ENCODE measurements at regions not wholly inside any gene's neighbourhood (a gene's known extent, or its start where the extent isn't known, plus 50 kb on each side); places are given as distances from the start of the nearest gene placed in this dataset.
A peak's percentile ranks its signal among the peaks of the same experiment; 100 is the strongest.

- Mint-ChIP-seq H3K27me3 (peaks cover 0 to 2% (median 0%) of the 10 kb centered on the region in 5 donors), H3K9me3 (peaks cover 0 to 10% (median 6%) of the 10 kb centered on the region in 9 donors), H3K4me3 (no peak overlapping the region), H3K27ac (no peak overlapping the region), H3K4me1 (peaks cover 0 to 7% (median 3%) of the 10 kb centered on the region in 4 donors), H3K36me3 (peaks cover 19 to 56% (median 33%) of the 10 kb centered on the region in 3 donors)
- POLR2A ChIA-PET: no interaction called here
- no peak for DNase-seq
- no peak for ATAC-seq
Measured at GRCh38 chr13:74409551-74409950, 275.3 kb upstream of the KLF12 start.

GRCh38 chr13:74406420-74406819 lies 272.2 kb upstream of the KLF12 start:
- peak overlapping the region in 1 of 10 donors; percentile 8 for H3K4me3 Mint-ChIP-seq
- peaks cover 0 to 12% (median 3%) of the 10 kb centered on the region in 4 donors for H3K4me1 Mint-ChIP-seq
- DNase-seq (no peak), ATAC-seq (no peak)
- POLR2A ChIA-PET: no interaction called here
- peaks cover 0 to 11% (median 6%) of the 10 kb centered on the region in 9 donors for H3K9me3 Mint-ChIP-seq
- no peak overlapping the region for H3K27ac Mint-ChIP-seq
- H3K36me3 Mint-ChIP-seq: peaks cover 20 to 67% (median 41%) of the 10 kb centered on the region in 3 donors
- peaks cover 0 to 2% (median 0%) of the 10 kb centered on the region in 5 donors for H3K27me3 Mint-ChIP-seq

DNA sequence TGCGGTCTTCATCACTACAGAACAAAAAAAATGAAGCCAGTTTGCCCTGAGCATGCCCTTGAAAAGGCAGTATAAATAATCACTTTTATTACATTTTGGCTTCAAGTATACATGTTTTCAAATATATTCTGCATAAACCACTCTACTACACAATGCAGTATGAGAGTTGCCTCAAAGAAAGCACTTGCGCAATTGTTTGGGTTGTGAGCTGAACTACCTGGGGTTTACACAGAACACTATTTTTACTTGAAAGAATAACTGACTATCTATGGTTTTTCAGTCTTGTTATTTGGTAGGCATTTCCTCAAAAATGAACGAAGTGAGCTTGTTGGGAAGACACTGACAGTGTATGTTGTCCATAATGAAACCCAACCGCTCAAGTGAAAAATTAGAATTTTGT lies 264.4 kb upstream of the KLF12 start:
- peaks cover 0 to 12% (median 4%) of the 10 kb centered on the region in 9 donors for H3K9me3 Mint-ChIP-seq
- POLR2A ChIA-PET: no interaction called here
- H3K27ac Mint-ChIP-seq: no peak overlapping the region
- DNase-seq (no peak), ATAC-seq (no peak)
- H3K4me1 Mint-ChIP-seq: peaks cover 0 to 8% (median 0%) of the 10 kb centered on the region in 4 donors
- H3K27me3 Mint-ChIP-seq: no peaks in the 10 kb centered on the region
- peaks cover 16 to 36% (median 18%) of the 10 kb centered on the region in 3 donors for H3K36me3 Mint-ChIP-seq
- no peak overlapping the region for H3K4me3 Mint-ChIP-seq

- Mint-ChIP-seq H3K27ac (no peak overlapping the region), H3K9me3 (peaks cover 6 to 40% (median 19%) of the 10 kb centered on the region in 9 donors), H3K36me3 (peaks cover 34 to 59% (median 52%) of the 10 kb centered on the region in 3 donors), H3K4me3 (no peak overlapping the region), H3K27me3 (peaks cover 0 to 2% (median 0%) of the 10 kb centered on the region in 5 donors), H3K4me1 (peaks cover 0 to 8% (median under 1%) of the 10 kb centered on the region in 4 donors)
- ATAC-seq: no peak
- no peak for DNase-seq
- POLR2A ChIA-PET: no interaction called here
Measured at GRCh38 chr13:74389056-74389455, 254.9 kb upstream of the KLF12 start.

- no peak for ATAC-seq
- Mint-ChIP-seq H3K9me3 (peaks cover 9 to 44% (median 22%) of the 10 kb centered on the region in 9 donors), H3K36me3 (peaks cover 38 to 63% (median 57%) of the 10 kb centered on the region in 3 donors), H3K27me3 (peaks cover 0 to 2% (median 0%) of the 10 kb centered on the region in 5 donors), H3K27ac (no peak overlapping the region), H3K4me3 (no peak overlapping the region), H3K4me1 (peaks cover 0 to 8% (median under 1%) of the 10 kb centered on the region in 4 donors)
- no peak for DNase-seq
- POLR2A ChIA-PET: no interaction called here
Measured at GRCh38 chr13:74388626-74389025, 254.4 kb upstream of the KLF12 start.

- POLR2A ChIA-PET: interaction anchor here (0.6 kb wide), 1 partner anchor 82 kb away, joined by 3 read pairs; no protein-coding TSS in a partner anchor
- Mint-ChIP-seq H3K9me3 (no peaks in the 10 kb centered on the region), H3K27ac (no peak overlapping the region), H3K4me3 (no peak overlapping the region), H3K4me1 (peaks cover 0 to 7% (median 2%) of the 10 kb centered on the region in 4 donors), H3K36me3 (peaks cover 2 to 62% (median 12%) of the 10 kb centered on the region in 3 donors), H3K27me3 (no peaks in the 10 kb centered on the region)
- ATAC-seq (no peak), DNase-seq (no peak)
Measured at GRCh38 chr13:74372511-74372910, 238.3 kb upstream of the KLF12 start.

DNA sequence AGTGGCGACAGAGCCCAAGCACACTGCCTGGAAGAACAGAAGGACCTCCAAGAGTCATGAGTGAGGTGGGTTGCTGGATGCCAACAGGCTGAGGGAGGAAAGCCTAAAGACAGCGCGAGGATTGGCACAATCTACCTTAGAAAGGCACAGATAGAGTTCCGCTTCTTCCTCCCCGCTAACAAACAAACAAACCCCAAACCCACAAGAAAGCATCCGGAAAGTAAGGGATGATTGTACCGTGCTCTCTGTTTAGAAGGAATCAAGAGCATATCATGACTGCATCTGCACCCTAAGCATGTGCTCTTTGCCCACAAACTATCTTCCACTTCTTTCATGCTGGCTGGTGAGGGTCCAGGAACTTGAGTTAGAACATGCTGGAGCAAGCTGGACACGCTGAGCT lies 233.0 kb upstream of the KLF12 start:
- Mint-ChIP-seq H3K9me3 (peaks cover 0 to 22% (median 1%) of the 10 kb centered on the region in 9 donors), H3K27ac (peak overlapping the region in 3 of 10 donors; percentile 6 to 56 (median 50)), H3K36me3 (peaks cover 20 to 68% (median 22%) of the 10 kb centered on the region in 3 donors), H3K27me3 (no peaks in the 10 kb centered on the region), H3K4me1 (peaks cover 0 to 16% (median 6%) of the 10 kb centered on the region in 4 donors), H3K4me3 (no peak overlapping the region)
- no peak for ATAC-seq
- POLR2A ChIA-PET: no interaction called here
- no peak for DNase-seq

GRCh38 chr13:74361274-74361673 lies 227.1 kb upstream of the KLF12 start:
- ATAC-seq: no peak
- H3K4me3 Mint-ChIP-seq: no peak overlapping the region
- peaks cover 0 to 12% (median 0%) of the 10 kb centered on the region in 9 donors for H3K9me3 Mint-ChIP-seq
- DNase-seq: no peak
- peaks cover 14 to 51% (median 22%) of the 10 kb centered on the region in 3 donors for H3K36me3 Mint-ChIP-seq
- H3K27ac Mint-ChIP-seq: no peak overlapping the region
- POLR2A ChIA-PET: no interaction called here
- H3K4me1 Mint-ChIP-seq: peaks cover 0 to 5% (median 0%) of the 10 kb centered on the region in 4 donors
- no peaks in the 10 kb centered on the region for H3K27me3 Mint-ChIP-seq

DNA sequence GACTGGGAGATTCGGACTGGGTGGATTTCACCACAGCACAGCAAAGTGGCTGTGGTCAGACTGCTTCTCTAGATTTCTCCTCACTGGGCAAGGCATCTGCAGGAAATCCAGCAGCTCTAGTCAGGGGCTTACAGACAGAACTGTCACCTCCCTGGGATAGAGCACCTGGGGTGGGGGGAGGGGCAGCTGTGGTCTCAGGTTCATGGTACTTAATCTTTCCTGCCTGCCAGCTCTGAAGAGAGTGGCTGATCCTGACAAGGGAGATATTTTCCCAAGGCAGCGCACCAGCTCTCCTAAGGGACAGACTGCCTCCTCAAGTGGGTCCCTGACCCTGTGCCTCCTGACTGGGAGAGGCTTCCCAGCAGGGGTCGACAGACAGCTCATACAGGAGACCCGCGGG lies 212.8 kb upstream of the KLF12 start:
- peaks cover 0 to 45% (median 19%) of the 10 kb centered on the region in 9 donors for H3K9me3 Mint-ChIP-seq
- no peak for ATAC-seq
- no peak overlapping the region for H3K4me3 Mint-ChIP-seq
- DNase-seq: no peak
- POLR2A ChIA-PET: no interaction called here
- H3K4me1 Mint-ChIP-seq: peaks cover 0 to 8% (median 0%) of the 10 kb centered on the region in 4 donors
- no peak overlapping the region for H3K27ac Mint-ChIP-seq
- peaks cover 26 to 42% (median 32%) of the 10 kb centered on the region in 3 donors for H3K36me3 Mint-ChIP-seq
- no peaks in the 10 kb centered on the region for H3K27me3 Mint-ChIP-seq

DNA sequence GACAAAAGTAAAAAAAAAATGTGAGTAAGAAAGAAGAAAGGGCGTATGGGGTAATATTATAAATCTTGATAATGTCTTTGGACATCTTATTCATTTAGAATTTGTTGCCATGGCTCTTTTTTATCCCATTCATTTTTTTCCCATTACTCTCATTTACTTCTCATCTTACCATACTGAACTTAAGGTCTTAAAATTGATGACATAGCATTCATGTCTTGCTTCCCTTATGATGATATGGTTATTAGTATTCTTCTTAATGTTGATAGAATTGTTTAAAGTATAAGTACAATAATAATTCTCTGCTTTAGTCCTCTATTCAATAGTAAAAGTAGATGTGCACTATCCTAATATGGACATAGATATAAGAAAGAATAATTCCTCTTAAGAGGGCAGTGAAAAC lies 204.1 kb upstream of the KLF12 start:
- Mint-ChIP-seq H3K36me3 (peaks cover 20 to 37% (median 23%) of the 10 kb centered on the region in 3 donors), H3K27me3 (no peaks in the 10 kb centered on the region), H3K9me3 (peaks cover 0 to 20% (median 11%) of the 10 kb centered on the region in 9 donors), H3K27ac (no peak overlapping the region), H3K4me1 (peaks cover 0 to 5% (median 2%) of the 10 kb centered on the region in 4 donors), H3K4me3 (no peak overlapping the region)
- ATAC-seq: no peak
- DNase-seq: no peak
- POLR2A ChIA-PET: no interaction called here

DNA sequence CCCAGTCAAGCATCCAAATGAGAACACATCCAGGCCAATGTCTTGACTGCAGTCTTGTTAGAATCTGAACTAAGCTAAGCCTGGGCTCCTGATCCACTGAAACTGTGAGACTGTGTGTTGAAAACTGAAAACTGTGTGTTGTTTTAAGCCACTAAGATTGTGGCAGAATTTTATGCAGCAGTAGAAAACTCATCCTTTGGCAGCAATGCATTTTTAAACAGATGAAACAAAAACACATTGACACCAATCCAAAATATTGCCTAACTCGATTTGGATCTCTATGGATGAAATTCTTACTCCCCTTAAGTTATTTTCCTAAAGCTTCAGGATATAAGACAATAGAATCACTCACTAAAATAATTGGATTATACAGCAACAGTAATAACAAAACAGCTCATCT lies 202.3 kb upstream of the KLF12 start:
- POLR2A ChIA-PET: interaction anchor here (0.7 kb wide), 1 partner anchor 35 kb away, joined by 3 read pairs; no protein-coding TSS in a partner anchor
- Mint-ChIP-seq H3K4me1 (peaks cover 0 to 4% (median 2%) of the 10 kb centered on the region in 4 donors), H3K4me3 (no peak overlapping the region), H3K27me3 (no peaks in the 10 kb centered on the region), H3K9me3 (peaks cover 0 to 9% (median 3%) of the 10 kb centered on the region in 9 donors), H3K27ac (no peak overlapping the region), H3K36me3 (peaks cover 10 to 28% (median 13%) of the 10 kb centered on the region in 3 donors)
- no peak for DNase-seq
- ATAC-seq: no peak

- H3K4me1 Mint-ChIP-seq: peaks cover 0 to 4% (median 1%) of the 10 kb centered on the region in 4 donors
- ATAC-seq (no peak), DNase-seq (no peak)
- no peaks in the 10 kb centered on the region for H3K27me3 Mint-ChIP-seq
- no peak overlapping the region for H3K27ac Mint-ChIP-seq
- H3K9me3 Mint-ChIP-seq: peaks cover 0 to 1% (median 0%) of the 10 kb centered on the region in 9 donors
- peaks cover 5 to 26% (median 8%) of the 10 kb centered on the region in 3 donors for H3K36me3 Mint-ChIP-seq
- POLR2A ChIA-PET: no interaction called here
- no peak overlapping the region for H3K4me3 Mint-ChIP-seq
Measured at GRCh38 chr13:74335370-74335769, 201.2 kb upstream of the KLF12 start.

DNA sequence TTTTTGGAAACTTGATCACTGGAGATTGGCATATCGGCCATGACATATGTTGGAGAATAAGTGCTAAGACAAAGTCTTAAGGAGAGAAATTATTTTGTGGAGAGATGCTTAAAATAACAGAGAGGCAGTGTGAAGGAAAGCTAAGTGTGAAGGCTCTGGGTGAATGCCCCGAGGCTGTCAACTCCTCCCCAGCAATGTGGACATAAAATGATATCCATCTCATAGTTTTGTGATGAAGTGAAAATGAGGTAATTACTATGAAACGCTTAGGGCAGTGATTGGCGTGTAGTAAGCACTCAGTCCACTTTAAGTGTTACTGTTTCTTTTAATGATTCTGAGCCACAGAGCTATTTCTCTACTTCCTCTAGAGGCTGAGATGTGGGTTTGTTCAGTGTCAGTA lies 195.8 kb upstream of the KLF12 start:
- POLR2A ChIA-PET: no interaction called here
- ATAC-seq: no peak
- H3K4me3 Mint-ChIP-seq: no peak overlapping the region

More for the DNA sequence above, 195.8 kb upstream of the KLF12 start:
- no peak overlapping the region for H3K27ac Mint-ChIP-seq
- H3K27me3 Mint-ChIP-seq: no peaks in the 10 kb centered on the region
- H3K4me1 Mint-ChIP-seq: peaks cover 0 to 7% (median 0%) of the 10 kb centered on the region in 4 donors
- no peak for DNase-seq
- peaks cover 12 to 33% (median 16%) of the 10 kb centered on the region in 3 donors for H3K36me3 Mint-ChIP-seq
- H3K9me3 Mint-ChIP-seq: peaks cover 0 to 6% (median 0%) of the 10 kb centered on the region in 9 donors
